Vagina (tissue), 2 donors: ENCODE measurements at regions not wholly inside any gene's neighbourhood (a gene's known extent, or its start where the extent isn't known, plus 50 kb on each side); places are given as distances from the start of the nearest gene placed in this dataset.

Experiments used
- DNase-seq, 2 donors: peaks; one replicate each; pipeline ENCODE4 v3.0.0-alpha.2; 2017; ENCODE audit errors: extremely low spot score in 2 of 2
- H3K27ac ChIP-seq: fragments of 200-600 bp; sonication (generic); one replicate; pipeline ENCODE4 v1.5.1; 2019
- H3K27me3 ChIP-seq: fragments of 200-600 bp; sonication (generic); one replicate; pipeline ENCODE4 v1.5.1; 2019
- H3K36me3 ChIP-seq, 2 donors: fragments of 200-600 bp; sonication (generic); one replicate each; pipeline ENCODE4 v1.5.1; 2017 to 2019
- H3K4me1 ChIP-seq: fragments of 200-600 bp; sonication (generic); one replicate; pipeline ENCODE4 v1.5.1; 2019
- H3K4me3 ChIP-seq, 2 donors: fragments of 200-600 bp; sonication (generic); 1 replicate in 1 of 2; 2 replicates in 1 of 2; pipeline ENCODE4 v1.5.1; 2016 to 2019
- H3K9me3 ChIP-seq: fragments of 200-600 bp; sonication (generic); one replicate; pipeline ENCODE4 v1.5.1; 2019
- POLR2A ChIP-seq, 2 donors: fragments of 450-650 bp; IDR thresholded peaks; one replicate each; pipeline ENCODE4 v1.6.1; 2017; ENCODE audit warnings: antibody characterized with exemption in 2 of 2, mild to moderate bottlenecking in 2 of 2, moderate library complexity in 2 of 2
- POLR2AphosphoS5 ChIP-seq, 2 donors: sonication (generic); formaldehyde crosslinking; IDR thresholded peaks; one replicate each; pipeline ENCODE4 v1.9.0; 2017; ENCODE audit warnings: antibody characterized with exemption in 2 of 2, mild to moderate bottlenecking in 2 of 2, low read depth in 1 of 2; ENCODE audit not compliant: insufficient read depth in 1 of 2
- intact Hi-C: fragments of 100-400 bp; cut with DNase I; formaldehyde crosslinking; loops from one replicate; pipeline ENCODE4 v1.15.1; 2023
- TF ChIP-seq, protein P1 (sequence below), 3 experiments: fragments of 450-650 bp in 2 of 3; fragments of 200-600 bp in 1 of 3; sonication (generic) in 1 of 3; IDR thresholded peaks; one replicate each; pipeline ENCODE4 v1.5.1; 2017 to 2019; ENCODE audit warnings: antibody characterized with exemption in 3 of 3, mild to moderate bottlenecking in 2 of 3, moderate library complexity in 2 of 3

DNA sequence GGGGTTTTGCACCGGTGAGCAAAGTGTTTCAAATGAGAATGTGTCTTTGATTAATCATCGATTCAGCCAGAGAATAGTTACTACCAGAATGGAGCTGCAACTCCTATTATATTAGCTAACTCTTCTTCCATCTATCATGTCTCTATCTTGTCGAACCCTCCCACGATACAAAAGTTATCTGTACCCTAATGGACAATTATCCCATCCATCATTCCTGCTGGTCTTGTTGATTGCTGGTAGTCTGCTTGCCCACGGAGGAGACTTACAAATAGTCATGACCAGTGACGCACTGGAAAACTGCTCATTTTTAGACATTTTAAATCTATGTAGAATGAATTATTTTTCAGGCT, 67.5 kb downstream of the RTL9 start:
- H3K9me3 ChIP-seq = no peaks in the 10 kb centered on the region
- TF ChIP-seq POLR2A (IDR thresholded peaks at IDR 0.05) (no peak), POLR2AphosphoS5 (IDR thresholded peaks at IDR 0.05; ENCODE audit: insufficient read depth in 1 of 2, low read depth in 1 of 2) (no peak)
- TF ChIP-seq, protein P1, sequence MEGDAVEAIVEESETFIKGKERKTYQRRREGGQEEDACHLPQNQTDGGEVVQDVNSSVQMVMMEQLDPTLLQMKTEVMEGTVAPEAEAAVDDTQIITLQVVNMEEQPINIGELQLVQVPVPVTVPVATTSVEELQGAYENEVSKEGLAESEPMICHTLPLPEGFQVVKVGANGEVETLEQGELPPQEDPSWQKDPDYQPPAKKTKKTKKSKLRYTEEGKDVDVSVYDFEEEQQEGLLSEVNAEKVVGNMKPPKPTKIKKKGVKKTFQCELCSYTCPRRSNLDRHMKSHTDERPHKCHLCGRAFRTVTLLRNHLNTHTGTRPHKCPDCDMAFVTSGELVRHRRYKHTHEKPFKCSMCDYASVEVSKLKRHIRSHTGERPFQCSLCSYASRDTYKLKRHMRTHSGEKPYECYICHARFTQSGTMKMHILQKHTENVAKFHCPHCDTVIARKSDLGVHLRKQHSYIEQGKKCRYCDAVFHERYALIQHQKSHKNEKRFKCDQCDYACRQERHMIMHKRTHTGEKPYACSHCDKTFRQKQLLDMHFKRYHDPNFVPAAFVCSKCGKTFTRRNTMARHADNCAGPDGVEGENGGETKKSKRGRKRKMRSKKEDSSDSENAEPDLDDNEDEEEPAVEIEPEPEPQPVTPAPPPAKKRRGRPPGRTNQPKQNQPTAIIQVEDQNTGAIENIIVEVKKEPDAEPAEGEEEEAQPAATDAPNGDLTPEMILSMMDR (IDR thresholded peaks at IDR 0.05) = no peak
- no peaks in the 10 kb centered on the region for H3K36me3 ChIP-seq
- H3K27me3 ChIP-seq = no peaks in the 10 kb centered on the region
- DNase-seq = no peak
- intact Hi-C loops = no loop called here
- no peak overlapping the region for H3K4me3 ChIP-seq
- H3K4me1 ChIP-seq = no peaks in the 10 kb centered on the region
- no peak overlapping the region for H3K27ac ChIP-seq

DNA sequence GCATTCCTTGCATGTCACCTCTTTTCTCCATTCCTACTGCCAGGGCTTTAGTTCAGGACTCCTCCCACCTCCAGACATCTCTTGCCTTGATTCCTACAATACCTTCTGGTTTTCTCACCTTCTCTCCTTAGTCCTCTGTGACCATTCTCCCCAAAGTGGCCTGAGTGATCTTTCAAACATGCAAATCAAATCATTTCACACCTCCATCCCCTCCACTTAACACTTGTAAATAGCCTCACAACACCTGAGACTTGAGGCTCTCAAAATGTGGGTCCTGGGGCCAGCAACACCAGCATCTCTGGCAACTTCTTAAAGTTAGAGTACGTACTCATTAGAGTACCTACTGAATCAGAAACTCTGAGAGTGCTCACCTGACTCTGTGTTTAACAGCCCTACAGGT, 68.4 kb downstream of the RTL9 start:
- Histone ChIP-seq H3K9me3 (no peaks in the 10 kb centered on the region), H3K27me3 (no peaks in the 10 kb centered on the region), H3K27ac (no peak overlapping the region), H3K4me1 (no peaks in the 10 kb centered on the region), H3K36me3 (no peaks in the 10 kb centered on the region), H3K4me3 (no peak overlapping the region)
- DNase-seq = no peak
- TF ChIP-seq, protein P1 (IDR thresholded peaks at IDR 0.05) = no peak
- TF ChIP-seq POLR2AphosphoS5 (IDR thresholded peaks at IDR 0.05; ENCODE audit: insufficient read depth in 1 of 2, low read depth in 1 of 2) = no peak
- no peak for TF ChIP-seq POLR2A (IDR thresholded peaks at IDR 0.05)
- intact Hi-C loops = no loop called here

DNA sequence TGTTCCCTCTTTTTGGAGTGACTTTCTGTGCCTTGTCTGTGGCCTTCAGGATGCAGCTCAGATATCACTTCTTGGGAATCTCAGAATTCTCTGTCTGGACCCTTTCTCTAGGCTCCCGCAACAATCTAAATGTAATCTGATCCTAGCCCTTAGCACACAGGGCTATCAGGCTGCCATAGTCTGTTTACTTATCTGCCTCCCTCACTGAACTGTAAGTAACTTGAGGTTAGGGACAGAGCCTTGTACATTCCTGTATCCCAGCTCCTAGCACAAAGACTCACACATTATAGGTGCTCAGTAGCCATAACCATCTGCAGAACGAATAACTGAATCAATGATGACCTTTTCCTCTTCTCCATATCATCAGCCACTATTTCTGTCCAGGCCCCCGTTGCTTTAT, 69.5 kb downstream of the RTL9 start:
- Histone ChIP-seq H3K27ac (no peak overlapping the region), H3K36me3 (no peaks in the 10 kb centered on the region), H3K27me3 (no peaks in the 10 kb centered on the region), H3K4me3 (no peak overlapping the region), H3K4me1 (no peaks in the 10 kb centered on the region), H3K9me3 (no peaks in the 10 kb centered on the region)
- no peak for DNase-seq
- intact Hi-C loops = no loop called here
- TF ChIP-seq, protein P1 (IDR thresholded peaks at IDR 0.05) = no peak
- TF ChIP-seq POLR2A (IDR thresholded peaks at IDR 0.05) (no peak), POLR2AphosphoS5 (IDR thresholded peaks at IDR 0.05; ENCODE audit: insufficient read depth in 1 of 2, low read depth in 1 of 2) (no peak)

DNA sequence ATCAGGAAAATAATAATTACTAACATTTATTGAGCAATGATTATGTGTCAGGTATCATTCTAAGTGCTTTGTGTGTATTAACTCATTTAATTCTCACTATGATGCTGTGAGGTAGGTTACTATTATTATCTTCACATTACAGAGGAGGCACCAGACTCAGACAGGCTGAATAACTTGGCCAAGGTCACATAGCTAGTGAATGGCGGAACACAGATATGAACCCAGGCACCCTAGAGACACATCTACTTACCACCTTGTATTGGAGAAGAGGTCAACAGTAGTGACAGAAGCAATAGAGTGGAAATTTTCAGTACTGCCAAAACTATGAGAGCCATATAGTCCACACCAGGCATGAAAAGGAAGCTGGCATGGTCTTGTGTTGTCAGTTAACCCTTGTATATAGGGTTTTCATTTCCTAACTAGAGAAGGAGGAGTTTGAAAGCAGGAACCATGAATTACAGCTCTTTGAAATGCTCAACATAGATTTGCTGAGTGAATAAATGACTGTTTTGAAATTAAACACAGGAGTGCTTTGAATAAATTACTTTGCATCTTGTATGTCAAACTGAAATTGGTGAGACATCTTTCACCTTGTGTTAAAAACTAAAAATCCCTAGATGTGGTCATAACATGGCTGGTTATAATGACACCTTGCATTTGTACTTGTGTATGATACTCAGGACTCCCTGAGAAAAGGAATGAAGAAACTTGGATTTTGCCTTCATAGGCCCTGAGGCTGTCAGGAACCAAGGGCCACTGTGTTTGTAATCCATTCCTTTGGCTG, 71.8 kb downstream of the RTL9 start:
- no peak for DNase-seq
- Histone ChIP-seq H3K36me3 (no peaks in the 10 kb centered on the region), H3K27ac (no peak overlapping the region), H3K9me3 (no peaks in the 10 kb centered on the region), H3K4me1 (no peaks in the 10 kb centered on the region), H3K4me3 (no peak overlapping the region), H3K27me3 (no peaks in the 10 kb centered on the region)
- intact Hi-C loops = no loop called here
- TF ChIP-seq, protein P1 (IDR thresholded peaks at IDR 0.05) = no peak
- TF ChIP-seq POLR2AphosphoS5 (IDR thresholded peaks at IDR 0.05; ENCODE audit: insufficient read depth in 1 of 2, low read depth in 1 of 2) = no peak
- TF ChIP-seq POLR2A (IDR thresholded peaks at IDR 0.05) = no peak

DNA sequence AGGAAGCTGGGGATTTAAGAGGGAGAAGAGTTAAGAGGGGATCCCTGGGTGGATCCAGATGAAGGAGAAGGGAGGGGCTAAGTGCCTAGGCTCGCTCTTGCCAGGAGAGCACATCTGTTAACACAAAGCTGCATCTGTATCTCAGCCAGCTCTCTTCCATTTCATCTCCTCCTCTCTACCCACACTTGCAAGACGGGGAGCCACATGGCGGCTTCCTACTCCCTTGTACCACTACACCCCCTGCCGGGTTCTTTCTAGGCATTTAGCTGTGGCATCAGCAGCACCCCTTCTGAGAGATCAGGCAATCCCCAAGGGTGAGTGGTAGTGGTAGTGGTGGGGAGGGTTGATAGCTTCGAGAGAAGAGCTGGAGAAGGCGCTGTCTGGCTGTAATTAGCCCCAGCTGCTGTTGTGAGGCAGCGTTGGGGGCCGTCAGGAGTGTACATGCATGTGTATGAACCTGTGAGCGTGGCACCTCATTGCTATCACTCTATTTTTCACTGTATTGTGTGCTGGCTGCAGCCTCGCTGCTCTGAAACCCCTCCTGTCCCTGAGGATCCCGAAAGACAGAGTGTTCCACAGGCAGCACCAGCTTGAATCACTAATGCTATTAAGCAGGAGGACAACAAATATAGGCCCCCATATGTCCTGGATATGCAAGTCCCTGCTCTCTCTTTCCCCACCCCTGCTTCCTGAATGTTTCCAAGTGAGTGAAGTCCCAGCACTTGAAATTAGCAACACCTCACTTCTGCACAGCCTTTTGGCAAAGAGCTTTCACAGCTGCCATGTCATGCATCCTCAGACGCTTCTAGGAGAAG, 73.7 kb downstream of the RTL9 start:
- DNase-seq = no peak
- Histone ChIP-seq H3K9me3 (no peaks in the 10 kb centered on the region), H3K4me3 (no peak overlapping the region), H3K36me3 (no peaks in the 10 kb centered on the region), H3K27me3 (no peaks in the 10 kb centered on the region), H3K27ac (no peak overlapping the region), H3K4me1 (no peaks in the 10 kb centered on the region)
- TF ChIP-seq, protein P1 (IDR thresholded peaks at IDR 0.05) = no peak
- TF ChIP-seq POLR2A (IDR thresholded peaks at IDR 0.05) = no peak
- TF ChIP-seq POLR2AphosphoS5 (IDR thresholded peaks at IDR 0.05; ENCODE audit: insufficient read depth in 1 of 2, low read depth in 1 of 2) = no peak
- intact Hi-C loops = no loop called here
